SW480 (cell line): ENCODE measurements at regions not wholly inside any gene's neighbourhood (a gene's known extent, or its start where the extent isn't known, plus 50 kb on each side); places are given as distances from the start of the nearest gene placed in this dataset.
"Not testable (repeated sequence)": the region's sequence is repeated elsewhere in the genome, so short reads cannot be mapped to it uniquely, and the experiment has no call there.

Experiments used
- DNase-seq: peaks from one replicate; pipeline ENCODE4 v3.0.0-alpha.2; 2016; ENCODE audit warnings: low spot score

DNA sequence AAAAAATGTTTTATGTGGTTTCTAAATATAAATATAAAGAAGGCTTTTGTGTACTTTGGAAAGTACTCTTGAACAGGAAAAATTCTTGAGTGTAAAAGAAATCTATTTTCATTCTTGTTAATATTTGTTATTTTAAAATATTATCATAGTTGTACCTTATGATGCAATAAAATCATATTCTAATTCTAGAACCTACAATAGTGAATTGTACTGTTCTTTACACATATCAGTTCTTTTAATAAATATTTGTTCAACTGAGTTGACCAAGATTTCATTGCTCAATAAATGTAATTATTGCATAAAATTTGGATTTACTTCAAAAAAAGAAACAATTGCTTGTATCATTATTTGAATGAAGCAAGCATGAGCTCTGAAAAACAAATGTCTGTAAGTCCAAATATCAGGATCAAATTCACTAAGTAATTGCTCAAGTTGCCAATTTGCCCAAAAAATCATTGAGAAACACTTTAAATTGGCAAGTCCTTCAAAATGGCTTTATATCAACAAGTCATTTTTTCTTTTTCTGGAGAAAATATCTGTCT is 191.6 kb upstream of the SLC16A7 start:
- DNase-seq = no peak

DNA sequence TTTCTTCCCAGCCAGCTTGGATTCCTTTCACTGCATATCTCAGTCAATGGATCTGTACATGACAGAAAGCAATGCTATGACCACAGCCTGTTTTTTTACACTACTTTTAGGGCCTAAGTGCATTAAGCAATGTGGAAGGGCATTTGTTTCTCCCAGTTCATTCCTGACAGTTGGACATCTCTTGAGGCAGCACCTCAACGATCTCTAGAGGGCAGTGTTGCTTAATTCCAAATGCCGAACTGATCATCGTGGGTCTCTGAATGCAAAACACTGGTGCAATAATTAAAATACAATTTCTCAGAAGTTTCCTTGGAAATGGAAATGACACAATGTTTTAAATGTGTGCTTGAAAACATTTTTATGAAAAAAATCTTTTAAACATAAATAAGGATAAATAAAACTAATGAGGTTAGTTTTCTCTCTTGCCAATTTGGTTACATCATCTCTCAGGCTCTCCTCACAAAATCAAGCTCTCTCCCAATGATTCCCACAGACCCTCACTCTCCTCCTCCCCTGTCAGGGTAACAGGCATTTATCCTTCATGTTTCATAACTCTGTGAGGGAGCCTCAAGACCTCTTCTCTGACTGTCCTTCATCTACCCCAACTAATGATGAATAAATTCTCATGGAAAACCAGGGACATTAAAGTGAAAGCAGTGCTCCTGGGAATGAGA is 192.4 kb upstream of the SLC16A7 start:
- DNase-seq = peak; percentile 56

DNA sequence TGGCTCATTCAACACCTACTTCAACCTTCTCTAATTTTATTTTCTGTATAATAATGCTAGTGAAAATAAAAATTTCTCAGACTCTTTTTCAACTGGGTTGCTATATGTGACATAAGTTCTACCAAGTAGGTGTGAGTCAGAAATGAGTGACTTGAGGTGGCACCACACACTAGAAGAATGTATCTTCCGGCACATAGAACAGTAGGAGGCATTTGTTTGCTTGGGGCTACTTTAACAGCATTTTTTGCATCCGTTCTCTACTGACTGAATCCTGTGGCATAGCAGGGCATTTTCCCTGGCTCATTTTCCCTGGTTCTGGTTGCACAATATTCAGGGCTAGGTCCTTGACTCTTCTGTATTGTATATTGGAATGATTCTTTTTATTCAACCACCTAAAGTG is 194.0 kb upstream of the SLC16A7 start:
- DNase-seq = no peak

DNA sequence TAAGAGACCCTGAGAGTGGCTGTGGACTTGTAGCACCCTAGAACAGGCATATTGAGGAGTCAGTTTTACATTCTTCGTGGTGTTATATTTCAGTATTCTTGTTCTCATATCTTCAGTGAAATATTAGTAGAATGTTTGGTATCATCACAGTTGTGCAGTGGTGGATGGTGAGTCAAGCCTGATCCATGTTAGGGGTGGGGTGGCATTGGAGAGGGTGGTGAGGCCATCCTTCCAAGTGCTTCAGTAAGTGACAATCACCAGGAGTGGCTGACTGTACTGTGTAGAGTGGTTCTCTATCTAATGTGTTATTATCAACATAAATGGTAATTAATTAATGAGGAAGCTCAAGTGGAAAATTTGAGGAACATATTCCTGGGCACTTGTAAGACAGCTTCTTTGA is 197.7 kb upstream of the SLC16A7 start:
- no peak for DNase-seq

DNA sequence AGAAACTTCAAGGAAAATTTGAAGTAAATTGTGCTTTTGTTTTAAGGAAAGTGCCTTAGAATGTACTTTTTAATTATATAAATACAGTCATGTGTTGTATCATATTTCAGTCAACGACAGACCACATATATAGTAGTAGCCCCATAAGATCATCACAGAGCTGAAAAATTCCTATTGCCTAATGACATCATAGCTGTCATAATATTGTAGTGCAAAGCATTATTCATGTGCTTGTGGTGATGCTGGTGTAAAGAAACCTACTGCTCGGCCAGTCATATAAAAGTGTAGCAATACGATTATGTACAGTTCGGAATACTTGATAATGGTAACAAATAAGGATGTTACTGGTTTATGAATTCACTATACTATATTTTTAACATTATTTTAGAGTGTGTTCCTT is 198.9 kb upstream of the SLC16A7 start:
- peak; percentile 7 for DNase-seq

DNA sequence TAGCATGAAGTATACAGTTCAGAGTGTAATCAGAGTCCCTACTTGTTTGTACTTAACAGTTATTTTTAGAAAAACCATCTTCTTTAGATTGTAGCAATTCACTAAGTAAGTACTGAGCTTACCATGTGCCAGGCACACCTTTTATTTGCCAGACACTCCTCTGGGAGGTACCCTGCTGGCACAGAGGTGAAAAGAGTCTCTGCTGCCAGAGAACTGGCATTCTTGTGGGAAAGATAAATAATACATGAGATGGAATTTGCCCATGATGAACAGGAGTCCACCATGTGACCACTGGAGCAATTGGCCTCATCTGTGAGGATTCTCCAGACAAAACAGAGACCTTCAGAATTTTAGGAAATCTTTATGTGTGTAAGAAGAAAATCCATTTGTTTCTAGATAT is 199.3 kb upstream of the SLC16A7 start:
- peak; percentile 53 for DNase-seq

DNA sequence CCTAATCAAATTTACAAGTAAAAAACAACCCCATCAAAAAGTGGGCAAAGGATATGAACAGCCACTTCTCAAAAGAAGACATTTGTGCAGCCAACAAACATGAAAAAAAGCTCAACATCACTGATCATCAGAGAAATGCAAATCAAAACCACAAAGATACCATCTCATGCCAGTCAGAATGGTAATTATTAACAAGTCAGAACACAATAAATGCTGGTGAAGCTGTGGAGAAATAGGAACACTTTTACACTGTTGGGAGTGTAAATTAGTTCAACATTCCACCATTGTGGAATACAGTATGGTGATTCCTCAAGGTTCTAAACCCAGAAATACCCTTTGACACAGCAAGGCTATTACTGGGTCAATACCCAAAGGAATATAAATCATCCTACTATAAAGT is 200.5 kb upstream of the SLC16A7 start:
- DNase-seq = not testable (repeated sequence)

DNA sequence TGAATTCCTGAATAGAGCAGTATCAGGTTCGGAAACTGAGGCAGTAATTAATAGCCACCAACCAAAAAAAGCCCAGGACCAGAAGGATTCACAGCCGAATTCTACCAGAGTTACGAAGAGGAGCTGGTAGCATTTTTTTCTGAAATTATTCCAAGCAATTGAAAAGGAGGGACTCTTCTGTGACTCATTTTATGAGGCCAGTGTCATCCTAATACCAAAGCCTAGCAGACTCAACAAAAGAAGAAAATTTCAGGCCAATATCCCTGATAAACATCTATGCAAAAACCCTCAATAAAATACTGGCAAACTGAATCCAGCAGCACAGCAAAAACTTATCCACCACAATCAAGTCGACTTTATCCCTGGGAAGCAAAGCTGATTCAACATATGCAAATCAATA is 202.3 kb upstream of the SLC16A7 start:
- DNase-seq = no peak

DNA sequence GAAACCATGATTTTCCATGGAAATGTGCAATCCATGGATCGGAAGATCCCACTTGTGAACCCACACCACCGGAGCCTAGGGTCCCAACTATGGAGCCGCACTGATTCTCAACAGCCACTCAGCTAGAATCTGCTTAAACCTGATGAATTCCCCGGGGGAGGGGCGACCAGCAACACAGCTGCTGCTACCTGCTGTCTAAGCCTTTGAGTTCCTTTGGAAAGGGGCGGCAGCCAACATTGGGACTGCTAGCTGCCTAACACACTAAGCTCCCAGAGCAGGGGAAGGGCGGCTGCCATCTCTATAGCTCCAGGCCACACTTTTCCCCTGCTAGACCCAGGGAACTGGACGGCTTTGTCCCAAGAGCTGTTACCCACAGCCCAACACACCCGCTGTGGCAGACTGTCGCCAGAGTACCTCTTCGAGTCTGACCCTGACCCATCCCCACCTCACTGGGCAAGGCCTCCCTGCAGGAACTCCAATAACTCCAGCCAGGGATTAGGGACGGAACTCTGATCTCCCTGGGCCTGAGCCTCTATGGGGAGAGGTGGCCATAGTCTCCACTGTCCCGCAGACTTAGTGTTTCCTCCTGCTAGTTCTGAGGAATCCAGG is 205.8 kb upstream of the SLC16A7 start:
- DNase-seq = no peak

DNA sequence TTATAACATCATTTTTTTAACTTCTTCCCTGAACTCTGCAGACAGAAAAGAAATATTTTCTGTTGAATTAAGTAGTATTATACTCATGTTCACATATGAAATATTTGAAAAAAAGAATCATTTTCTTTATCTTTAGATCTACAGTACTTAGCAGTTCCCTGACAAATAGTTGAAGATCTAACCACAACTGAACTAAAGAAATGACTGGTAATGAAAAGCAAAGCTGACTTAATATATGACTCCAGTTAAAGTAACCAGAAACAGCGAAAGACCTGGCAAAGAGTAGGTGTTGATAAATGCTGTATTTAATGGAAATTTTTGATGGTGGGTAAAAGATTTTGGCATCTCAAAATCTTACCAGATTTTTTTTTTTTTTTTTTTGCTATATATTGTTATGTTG is 207.1 kb upstream of the SLC16A7 start:
- DNase-seq = no peak

DNA sequence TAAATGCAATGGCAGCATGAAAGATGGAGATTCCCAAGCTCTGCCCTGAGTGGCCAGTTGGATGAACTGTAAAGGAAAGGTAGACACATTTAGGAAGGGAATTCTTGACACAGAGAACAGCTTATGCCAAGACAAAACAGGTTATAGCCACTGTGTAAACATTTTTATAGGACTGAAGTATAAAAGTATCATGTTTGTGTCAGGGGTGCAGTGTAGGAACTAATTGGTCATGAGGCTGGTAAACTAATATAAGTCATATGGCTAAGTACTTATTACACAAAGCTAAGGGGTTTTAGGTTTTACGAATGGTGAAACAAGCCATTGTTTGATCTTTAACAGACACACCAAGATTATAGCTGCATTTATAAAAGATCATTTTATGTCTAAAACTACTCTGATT is 207.7 kb upstream of the SLC16A7 start:
- DNase-seq = no peak

DNA sequence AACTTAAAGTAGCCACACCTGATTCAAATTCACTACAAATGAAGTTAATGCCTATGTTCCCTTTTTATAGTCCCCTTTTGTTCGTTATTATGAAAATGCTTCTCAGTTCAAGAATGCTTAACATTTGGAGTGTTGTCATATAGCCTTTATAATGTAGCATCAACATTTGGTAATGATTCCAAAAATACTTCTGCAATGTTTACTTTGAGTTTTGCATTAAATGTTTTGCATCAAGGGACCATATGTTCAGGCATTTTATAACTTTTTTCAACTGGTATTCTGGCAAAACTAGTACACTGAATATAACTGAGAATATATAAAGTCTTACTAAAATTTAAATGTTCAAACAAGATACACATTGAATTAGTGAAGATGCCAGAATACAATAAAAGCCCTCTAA is 209.6 kb upstream of the SLC16A7 start:
- no peak for DNase-seq

DNA sequence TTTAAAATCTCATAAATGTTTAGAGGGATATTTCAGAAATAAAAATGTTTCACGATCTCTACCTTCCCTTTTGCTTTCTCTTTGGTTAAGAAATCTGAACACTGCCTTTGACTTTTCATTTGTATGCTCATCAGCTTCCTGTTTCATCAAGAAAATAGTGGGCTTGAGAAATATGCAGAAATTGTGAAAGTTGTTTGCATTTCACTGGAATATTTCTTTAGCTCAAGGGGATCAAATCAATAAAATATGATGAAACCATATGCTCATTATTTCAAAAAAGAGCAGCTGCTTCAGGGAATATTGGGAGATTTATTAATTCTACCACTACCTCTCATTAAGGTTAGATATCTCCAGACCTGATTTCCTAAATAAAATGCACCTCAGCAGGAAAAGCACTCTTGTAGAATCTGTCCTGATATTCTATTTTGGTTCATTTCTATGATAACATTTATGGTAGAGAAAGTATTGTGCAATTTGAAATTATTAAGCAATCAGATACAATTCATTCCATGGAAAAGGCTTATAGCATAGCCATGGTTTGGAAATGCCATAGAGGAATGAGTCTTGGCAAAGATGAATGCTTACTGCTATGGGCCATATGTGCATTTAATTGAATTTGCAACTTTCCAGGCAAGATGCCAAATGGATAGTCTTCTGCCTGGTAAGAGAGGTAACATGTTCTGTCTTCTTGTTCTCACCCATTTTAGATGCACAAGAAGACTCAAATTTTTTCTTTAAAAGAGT is 212.6 kb upstream of the SLC16A7 start:
- DNase-seq = no peak

DNA sequence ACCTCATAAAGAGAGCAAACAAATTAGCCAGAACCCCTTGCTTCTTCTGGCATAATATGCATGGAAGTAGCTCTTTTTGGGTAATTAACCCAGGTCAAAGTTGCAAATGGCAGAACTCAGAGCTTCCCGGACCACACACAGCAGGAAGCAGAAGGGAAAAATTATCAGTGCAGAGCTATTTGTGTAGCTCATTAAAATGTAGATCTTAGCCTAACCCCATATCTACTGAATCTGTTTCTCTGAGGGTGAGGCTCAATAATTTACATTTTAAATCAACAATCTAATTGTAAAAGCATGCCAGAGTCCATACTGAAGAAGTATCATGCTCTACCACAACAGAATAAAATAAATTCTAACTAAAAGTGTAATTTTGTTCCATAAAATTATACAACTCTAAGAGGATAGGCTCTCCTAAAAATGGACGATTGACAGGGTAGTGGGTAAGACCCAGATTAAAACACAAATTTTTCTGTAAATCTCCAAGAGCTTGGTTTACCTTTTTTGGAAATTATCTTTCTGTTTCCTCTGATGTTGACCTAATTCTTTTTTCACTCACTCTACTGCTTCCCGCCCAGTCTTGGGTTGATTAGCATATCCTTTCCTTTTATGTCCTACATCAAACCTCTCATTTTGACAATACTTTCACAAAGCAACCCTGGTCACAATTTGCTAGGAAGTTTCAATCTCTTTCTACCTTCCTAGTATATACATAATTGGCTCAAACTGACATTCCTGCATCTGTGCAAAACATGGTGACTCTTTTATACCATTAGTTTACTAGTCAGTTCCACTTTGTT is 213.3 kb upstream of the SLC16A7 start:
- DNase-seq = no peak

DNA sequence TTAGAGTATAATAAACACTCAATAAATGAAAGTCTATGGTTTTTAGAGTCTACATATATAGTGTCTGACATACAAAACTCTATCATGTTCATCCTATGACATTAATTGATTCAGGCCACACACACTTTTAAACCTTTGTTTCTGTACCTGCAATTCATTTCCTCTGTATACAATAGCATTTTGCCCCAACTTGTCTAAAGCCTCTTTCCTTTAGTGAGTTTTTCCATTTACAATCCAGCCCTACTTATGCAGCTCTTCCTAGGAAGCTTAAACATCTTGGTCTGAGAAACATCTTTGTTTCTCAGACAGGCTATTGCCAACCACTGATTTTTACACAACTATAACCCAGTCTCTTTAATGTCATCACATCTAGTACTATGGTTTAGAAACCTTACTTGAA is 214.7 kb upstream of the SLC16A7 start:
- no peak for DNase-seq

DNA sequence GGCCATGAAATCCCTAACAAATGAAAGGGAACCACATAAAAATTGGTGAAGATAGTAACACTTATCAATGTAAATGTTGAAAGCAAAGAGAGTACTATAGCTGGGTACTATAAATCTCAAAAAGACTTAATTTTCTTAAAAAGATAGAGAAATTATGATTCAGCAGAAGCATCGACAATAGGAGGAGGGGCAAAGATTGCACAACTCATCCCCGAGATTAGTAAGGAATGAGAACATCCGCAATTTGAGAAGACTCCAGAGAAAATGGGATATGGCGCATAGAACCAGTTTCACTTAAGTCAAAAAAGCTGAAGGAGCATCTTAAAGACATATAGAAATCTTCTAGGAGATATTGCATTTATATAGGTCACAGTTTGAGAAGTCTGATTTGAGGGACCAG is 220.2 kb upstream of the SLC16A7 start:
- no peak for DNase-seq

DNA sequence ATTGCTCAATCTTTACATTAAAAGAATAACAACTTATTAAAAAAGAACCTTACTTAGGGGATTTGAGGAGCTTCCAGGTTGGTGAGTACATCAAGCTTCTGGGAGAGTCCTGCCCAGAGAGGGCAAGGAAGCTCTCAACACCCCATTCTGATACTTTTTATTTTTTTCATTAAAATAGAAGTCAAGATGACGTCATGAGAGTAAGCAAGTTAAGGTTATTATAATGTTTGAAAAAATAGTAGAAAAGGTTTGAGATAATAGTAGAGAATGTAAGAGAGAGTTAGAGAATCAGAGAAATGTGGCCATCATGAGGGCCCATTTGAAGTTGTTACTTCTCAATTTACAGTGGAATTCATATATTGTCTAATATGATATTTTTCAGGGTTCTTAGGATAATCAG is 221.0 kb upstream of the SLC16A7 start:
- no peak for DNase-seq

DNA sequence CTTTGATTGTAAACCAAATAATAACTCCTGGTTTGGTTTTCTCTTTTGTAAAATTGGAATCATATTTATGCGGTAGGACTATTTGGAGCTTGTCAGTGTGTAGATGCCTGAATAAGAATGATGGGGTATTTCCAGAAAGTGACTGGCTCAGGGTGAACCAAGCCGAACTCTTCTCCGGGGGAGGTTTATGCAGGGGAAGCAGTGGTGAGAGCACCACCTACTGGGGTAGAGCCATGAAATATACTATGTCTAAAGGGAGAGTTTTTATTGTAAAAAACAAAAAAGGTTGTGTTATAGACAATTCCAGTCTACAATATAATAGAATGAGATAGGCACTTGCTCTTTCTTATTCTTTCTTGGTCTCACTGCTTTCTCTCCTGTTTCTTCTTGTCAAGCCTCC is 222.9 kb upstream of the SLC16A7 start:
- DNase-seq = no peak

DNA sequence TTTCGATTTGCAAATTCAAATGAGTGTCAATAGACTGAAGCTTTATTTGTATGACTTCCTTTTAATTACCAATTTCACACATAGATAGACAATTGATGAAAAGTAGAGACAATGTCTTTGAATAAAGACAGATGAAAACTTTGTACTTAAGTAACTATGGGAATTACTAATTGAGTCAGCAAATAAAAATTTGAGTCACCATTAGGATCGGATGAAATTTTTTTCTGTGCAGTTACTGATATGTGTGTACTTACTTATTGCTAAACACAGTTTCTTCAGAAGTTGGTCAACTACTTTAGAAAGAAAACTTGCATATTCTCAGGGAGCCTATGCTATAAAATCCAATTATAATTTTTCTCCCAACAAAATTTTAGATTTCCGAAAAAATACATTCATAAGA is 224.9 kb upstream of the SLC16A7 start:
- no peak for DNase-seq

DNA sequence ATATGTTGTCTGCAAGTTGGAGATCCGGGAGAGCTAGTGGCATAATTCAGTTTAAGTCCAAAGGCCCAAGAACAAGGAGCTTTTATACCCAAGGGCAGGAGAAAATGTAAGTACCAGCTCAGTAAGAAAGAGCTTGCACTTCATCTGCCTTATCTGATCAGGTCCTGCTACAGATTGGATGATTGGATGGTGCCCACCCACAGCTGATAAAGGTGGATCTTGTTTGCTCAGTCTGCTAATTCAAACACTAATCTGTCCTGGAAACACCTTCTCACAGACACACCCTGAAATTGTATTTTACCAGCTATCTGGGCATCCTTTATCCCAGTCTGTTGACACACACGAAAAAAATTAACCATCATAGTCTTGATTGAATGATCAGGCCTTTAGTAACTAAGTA is 230.7 kb upstream of the SLC16A7 start:
- no peak for DNase-seq

DNA sequence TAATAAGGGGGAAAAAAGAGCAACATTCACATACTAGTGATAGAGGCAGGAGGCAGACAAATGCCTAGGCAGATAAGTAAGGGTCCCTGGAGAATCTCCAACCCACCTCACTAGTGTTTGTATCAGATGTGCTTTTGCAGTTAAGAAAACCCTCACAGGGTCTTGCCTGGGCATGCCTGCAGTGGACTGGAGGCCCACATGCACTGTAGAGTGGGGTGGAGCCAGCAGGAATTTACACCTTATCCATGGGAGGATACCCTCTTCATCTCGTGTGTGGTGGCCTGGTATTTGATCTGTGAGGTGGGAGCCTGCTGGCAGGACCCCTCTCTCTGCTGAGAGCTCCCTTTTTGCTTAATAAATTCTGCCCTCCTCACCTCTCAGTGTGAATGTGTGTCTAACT is 238.0 kb upstream of the SLC16A7 start:
- DNase-seq = no peak

DNA sequence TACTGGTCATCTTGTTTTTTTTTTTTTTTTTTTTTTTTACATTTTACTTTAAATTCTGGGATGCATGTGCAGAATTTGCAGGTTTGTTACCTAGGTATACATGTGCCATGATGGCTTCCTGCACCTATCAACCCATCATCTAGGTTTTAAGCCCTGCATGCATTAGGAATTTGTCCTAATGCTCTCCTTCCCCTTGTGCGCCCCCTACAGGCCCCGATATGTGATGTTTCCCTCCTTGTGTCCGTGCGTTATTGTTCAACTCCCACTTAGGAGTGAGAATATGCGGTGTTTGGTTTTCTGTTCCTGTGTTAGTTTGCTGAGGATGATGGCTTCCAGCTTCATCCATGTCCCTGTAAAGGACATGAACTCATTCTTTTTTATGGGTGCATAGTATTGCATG is 249.6 kb upstream of the SLC16A7 start:
- DNase-seq = not testable (repeated sequence)

DNA sequence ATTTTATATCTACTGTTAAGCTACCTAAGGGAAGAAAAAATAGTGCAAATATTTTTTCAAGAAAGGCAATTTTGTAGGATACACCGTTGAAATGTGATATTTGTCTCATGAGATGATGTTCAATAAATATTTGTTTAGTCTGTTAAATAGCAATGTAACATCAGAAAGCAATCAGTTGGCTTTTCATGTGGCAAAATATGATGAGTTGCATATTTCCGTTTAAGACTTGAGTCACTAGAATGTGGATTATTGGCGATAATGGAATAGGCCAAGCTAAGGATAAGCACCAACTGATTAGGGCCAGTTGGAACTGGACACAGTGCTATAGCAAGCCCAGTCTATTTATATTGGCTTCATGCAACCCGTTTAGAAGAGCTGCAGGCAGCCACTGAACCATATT is 250.4 kb upstream of the SLC16A7 start:
- no peak for DNase-seq
